ENCODE measurements at regions not wholly inside any gene's neighbourhood (a gene's known extent, or its start where the extent isn't known, plus 50 kb on each side); places are given as distances from the start of the nearest gene placed in this dataset.

GRCh38 chr4:105092768-105093167 lies 53.9 kb upstream of the TET2 start:
- H3K9me3 ChIP-seq (ENCODE audit: control insufficient read depth, low read depth, low read length) = no peaks in the 10 kb centered on the region
- H3K27ac ChIP-seq (ENCODE audit: low read length) = no peak overlapping the region
- no peaks in the 10 kb centered on the region for H3K36me3 ChIP-seq (ENCODE audit: control insufficient read depth, insufficient read depth, low read length)
- H3K4me1 ChIP-seq (ENCODE audit: control insufficient read depth, insufficient read depth, low read length) = no peaks in the 10 kb centered on the region
- H3K4me3 ChIP-seq (ENCODE audit: low read length) = no peak overlapping the region
- H3K27me3 ChIP-seq (ENCODE audit: control insufficient read depth, insufficient read depth, low read length) = no peaks in the 10 kb centered on the region
- DNase-seq = no peak
- 100% methylated on average over 1 of the region's 1 CpG for WGBS (ENCODE audit: insufficient coverage, low lambda C conversion rate)

DNA sequence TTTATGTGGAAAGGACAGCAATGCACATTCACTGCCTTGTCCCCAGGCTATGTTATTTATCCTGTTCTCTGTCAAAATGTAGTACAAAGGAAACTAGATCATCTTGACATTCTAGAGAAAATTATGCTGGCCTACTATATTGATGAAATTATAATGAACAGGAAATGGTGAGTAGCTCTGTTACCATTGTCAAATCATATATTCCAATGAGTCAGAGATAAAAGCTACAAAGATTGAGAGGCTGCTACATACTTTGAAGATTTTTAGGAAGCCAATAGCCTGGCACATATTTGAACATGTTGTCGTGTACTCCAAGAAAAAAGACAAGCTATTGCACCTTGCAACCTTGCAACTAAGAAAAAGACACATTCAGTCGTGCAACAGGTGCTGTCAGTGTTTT lies 52.7 kb upstream of the TET2 start:
- Histone ChIP-seq H3K36me3 (ENCODE audit: control insufficient read depth, insufficient read depth, low read length) (no peaks in the 10 kb centered on the region), H3K4me3 (ENCODE audit: low read length) (no peak overlapping the region), H3K27me3 (ENCODE audit: control insufficient read depth, insufficient read depth, low read length) (no peaks in the 10 kb centered on the region), H3K4me1 (ENCODE audit: control insufficient read depth, insufficient read depth, low read length) (no peaks in the 10 kb centered on the region), H3K9me3 (ENCODE audit: control insufficient read depth, low read depth, low read length) (no peaks in the 10 kb centered on the region), H3K27ac (ENCODE audit: low read length) (no peak overlapping the region)
- 67% methylated on average over 1 of the region's 2 CpGs for WGBS (ENCODE audit: insufficient coverage, low lambda C conversion rate)
- DNase-seq = no peak

Data from large intestine (tissue), 3 donors.